SKM-1 treated with dmso at 0.1 percent for 144 hours (cell line): ENCODE measurements at regions not wholly inside any gene's neighbourhood (a gene's known extent, or its start where the extent isn't known, plus 50 kb on each side); places are given as distances from the start of the nearest gene placed in this dataset.
A peak's percentile ranks its signal among the peaks of the same experiment; 100 is the strongest.

Experiments used
- DNase-seq: peaks from one replicate; lab custom pipeline; 2025; ENCODE audit not compliant: unreplicated experiment; lab: John Stamatoyannopoulos, UW

GRCh38 chr9:107650321-107650720, 160.8 kb upstream of the KLF4 start:
- DNase-seq = no peak

- no peak for DNase-seq
Measured at GRCh38 chr9:107648153-107648715, 158.7 kb upstream of the KLF4 start.

- DNase-seq = no peak
Measured at GRCh38 chr9:107647611-107648010, 158.0 kb upstream of the KLF4 start.

GRCh38 chr9:107647141-107647540, 157.6 kb upstream of the KLF4 start:
- no peak for DNase-seq

- DNase-seq = no peak
Measured at GRCh38 chr9:107645464-107645833, 155.9 kb upstream of the KLF4 start.

- DNase-seq = no peak
Measured at GRCh38 chr9:107644733-107645463, 155.3 kb upstream of the KLF4 start.

- DNase-seq = peak; percentile 100
Measured at GRCh38 chr9:107639426-107639825, 149.9 kb upstream of the KLF4 start.

- DNase-seq = no peak
Measured at GRCh38 chr9:107638521-107639310, 149.1 kb upstream of the KLF4 start.

- DNase-seq = no peak
Measured at GRCh38 chr9:107637421-107638420, 148.2 kb upstream of the KLF4 start.

- no peak for DNase-seq
Measured at GRCh38 chr9:107636571-107637381, 147.2 kb upstream of the KLF4 start.

GRCh38 chr9:107635803-107636174, 146.2 kb upstream of the KLF4 start:
- DNase-seq = no peak

GRCh38 chr9:107635101-107635802, 145.7 kb upstream of the KLF4 start:
- no peak for DNase-seq

GRCh38 chr9:107633406-107633805, 143.8 kb upstream of the KLF4 start:
- no peak for DNase-seq

- DNase-seq = no peak
Measured at GRCh38 chr9:107632661-107633060, 143.1 kb upstream of the KLF4 start.

- no peak for DNase-seq
Measured at GRCh38 chr9:107632216-107632615, 142.6 kb upstream of the KLF4 start.

GRCh38 chr9:107631788-107632187, 142.2 kb upstream of the KLF4 start:
- DNase-seq = no peak

- DNase-seq = peak; percentile 27
Measured at GRCh38 chr9:107630156-107630555, 140.6 kb upstream of the KLF4 start.

- DNase-seq = no peak
Measured at GRCh38 chr9:107628444-107628843, 138.9 kb upstream of the KLF4 start.

GRCh38 chr9:107627781-107628180, 138.2 kb upstream of the KLF4 start:
- no peak for DNase-seq

GRCh38 chr9:107626118-107626517, 136.5 kb upstream of the KLF4 start:
- DNase-seq = no peak
